NCI-H1105 (cell line): ENCODE measurements at regions not wholly inside any gene's neighbourhood (a gene's known extent, or its start where the extent isn't known, plus 50 kb on each side); places are given as distances from the start of the nearest gene placed in this dataset.

ENCODE experiments used
- DNase-seq: peaks from one replicate; lab custom pipeline; 2025; lab: John Stamatoyannopoulos, UW

GRCh38 chr4:54359919-54360650 lies 131.0 kb downstream of the PDGFRA start:
- DNase-seq: no peak

- DNase-seq: no peak
These were observed 133.9 kb downstream of the PDGFRA start for GRCh38 chr4:54363037-54363436.

GRCh38 chr4:54365691-54366090 lies 136.6 kb downstream of the PDGFRA start:
- no peak for DNase-seq

GRCh38 chr4:54367059-54367458 lies 138.0 kb downstream of the PDGFRA start:
- no peak for DNase-seq

GRCh38 chr4:54368281-54369265 lies 139.5 kb downstream of the PDGFRA start:
- no peak for DNase-seq

- DNase-seq: no peak
These were observed 142.1 kb downstream of the PDGFRA start for GRCh38 chr4:54371173-54371572.

- no peak for DNase-seq
These were observed 143.9 kb downstream of the PDGFRA start for GRCh38 chr4:54372951-54373350.

GRCh38 chr4:54373718-54374210 lies 144.7 kb downstream of the PDGFRA start:
- no peak for DNase-seq

- no peak for DNase-seq
These were observed 149.4 kb downstream of the PDGFRA start for GRCh38 chr4:54378461-54378860.

- no peak for DNase-seq
These were observed 155.1 kb downstream of the PDGFRA start for GRCh38 chr4:54384152-54384551.

GRCh38 chr4:54384563-54384962 lies 155.5 kb downstream of the PDGFRA start:
- DNase-seq: no peak

GRCh38 chr4:54386042-54386669 lies 157.1 kb downstream of the PDGFRA start:
- DNase-seq: no peak

- no peak for DNase-seq
These were observed 157.6 kb downstream of the PDGFRA start for GRCh38 chr4:54386693-54387092.

GRCh38 chr4:54390670-54391069 lies 161.6 kb downstream of the PDGFRA start:
- DNase-seq: no peak

GRCh38 chr4:54391104-54391503 lies 162.0 kb downstream of the PDGFRA start:
- DNase-seq: no peak

- DNase-seq: no peak
These were observed 163.4 kb downstream of the PDGFRA start for GRCh38 chr4:54392479-54392878.

GRCh38 chr4:54393243-54393642 lies 164.2 kb downstream of the PDGFRA start:
- no peak for DNase-seq

GRCh38 chr4:54395013-54395527 lies 166.0 kb downstream of the PDGFRA start:
- DNase-seq: no peak

- DNase-seq: no peak
These were observed 171.1 kb downstream of the PDGFRA start for GRCh38 chr4:54400188-54400587.

GRCh38 chr4:54400802-54401201 lies 171.7 kb downstream of the PDGFRA start:
- no peak for DNase-seq

- no peak for DNase-seq
These were observed 173.9 kb downstream of the PDGFRA start for GRCh38 chr4:54402880-54403480.
